OCI-LY3 (cell line): ENCODE measurements at regions not wholly inside any gene's neighbourhood (a gene's known extent, or its start where the extent isn't known, plus 50 kb on each side); places are given as distances from the start of the nearest gene placed in this dataset.

ENCODE experiments used
- H2AFZ ChIP-seq: fragments of 200-600, 300-600 bp; shearing (Covaris generic); 2 replicates; pipeline ENCODE4 v1.6.0; 2014; ENCODE audit warnings: antibody characterized with exemption, low read depth, low read length
- H3K27ac ChIP-seq: fragments of 200-600, 300-600 bp; sonication (generic); 2 replicates; pipeline ENCODE4 v1.5.1; 2014; ENCODE audit warnings: mild to moderate bottlenecking, low read length, moderate library complexity, mixed read lengths
- H3K27me3 ChIP-seq: fragments of 200-600, 300-600 bp; sonication (generic); 2 replicates; pipeline ENCODE4 v1.6.1; 2014; ENCODE audit warnings: low read depth, low read length, mixed read lengths
- H3K36me3 ChIP-seq: fragments of 200-600, 300-600 bp; sonication (generic); replicated peaks from 2 replicates; pipeline ENCODE3; 2014; ENCODE audit warnings: low read depth, low read length, mixed read lengths
- H3K4me1 ChIP-seq: fragments of 300-600, 200-600 bp; sonication (generic); 2 replicates; pipeline ENCODE4 v1.6.1; 2014; ENCODE audit warnings: low read length, mixed read lengths
- H3K4me2 ChIP-seq: fragments of 200-600, 300-600 bp; sonication (generic); 2 replicates; pipeline ENCODE4 v1.6.1; 2014; ENCODE audit warnings: low read length, mixed read lengths
- H3K4me3 ChIP-seq: fragments of 300-600, 200-600 bp; sonication (generic); 2 replicates; pipeline ENCODE4 v1.5.1; 2014; ENCODE audit warnings: antibody characterized with exemption, mild to moderate bottlenecking, low read length, moderate library complexity
- H3K79me2 ChIP-seq: fragments of 300-600, 200-600 bp; shearing (Covaris generic); 2 replicates; pipeline ENCODE4 v1.6.1; 2014; ENCODE audit warnings: mild to moderate bottlenecking, low read length, mixed read lengths
- H3K9ac ChIP-seq: fragments of 300-600, 200-600 bp; shearing (Covaris generic); 2 replicates; pipeline ENCODE4 v1.6.0; 2014; ENCODE audit warnings: mild to moderate bottlenecking, low read length, moderate library complexity
- H3K9me3 ChIP-seq: fragments of 200-600, 300-600 bp; shearing (Covaris generic); 2 replicates; pipeline ENCODE4 v1.6.1; 2014; ENCODE audit warnings: low read length, mixed read lengths; ENCODE audit not compliant: insufficient read depth
- H4K20me1 ChIP-seq: fragments of 200-600, 300-600 bp; sonication (generic); 2 replicates; pipeline ENCODE4 v1.6.1; 2016; ENCODE audit warnings: low read length, mixed read lengths; ENCODE audit not compliant: insufficient read depth
- EZH2phosphoT487 ChIP-seq: fragments of 200-600 bp; shearing (Covaris generic); IDR thresholded peaks from 2 replicates; pipeline ENCODE4 v1.6.1; 2018; ENCODE audit warnings: antibody characterized with exemption, mixed run types, low read depth
- TF ChIP-seq, protein P1 (sequence below): fragments of 200-600, 300-600 bp; sonication (generic); IDR thresholded peaks from 2 replicates; pipeline ENCODE4 v1.5.1; 2014; ENCODE audit warnings: antibody characterized with exemption, low read length, low read depth

DNA sequence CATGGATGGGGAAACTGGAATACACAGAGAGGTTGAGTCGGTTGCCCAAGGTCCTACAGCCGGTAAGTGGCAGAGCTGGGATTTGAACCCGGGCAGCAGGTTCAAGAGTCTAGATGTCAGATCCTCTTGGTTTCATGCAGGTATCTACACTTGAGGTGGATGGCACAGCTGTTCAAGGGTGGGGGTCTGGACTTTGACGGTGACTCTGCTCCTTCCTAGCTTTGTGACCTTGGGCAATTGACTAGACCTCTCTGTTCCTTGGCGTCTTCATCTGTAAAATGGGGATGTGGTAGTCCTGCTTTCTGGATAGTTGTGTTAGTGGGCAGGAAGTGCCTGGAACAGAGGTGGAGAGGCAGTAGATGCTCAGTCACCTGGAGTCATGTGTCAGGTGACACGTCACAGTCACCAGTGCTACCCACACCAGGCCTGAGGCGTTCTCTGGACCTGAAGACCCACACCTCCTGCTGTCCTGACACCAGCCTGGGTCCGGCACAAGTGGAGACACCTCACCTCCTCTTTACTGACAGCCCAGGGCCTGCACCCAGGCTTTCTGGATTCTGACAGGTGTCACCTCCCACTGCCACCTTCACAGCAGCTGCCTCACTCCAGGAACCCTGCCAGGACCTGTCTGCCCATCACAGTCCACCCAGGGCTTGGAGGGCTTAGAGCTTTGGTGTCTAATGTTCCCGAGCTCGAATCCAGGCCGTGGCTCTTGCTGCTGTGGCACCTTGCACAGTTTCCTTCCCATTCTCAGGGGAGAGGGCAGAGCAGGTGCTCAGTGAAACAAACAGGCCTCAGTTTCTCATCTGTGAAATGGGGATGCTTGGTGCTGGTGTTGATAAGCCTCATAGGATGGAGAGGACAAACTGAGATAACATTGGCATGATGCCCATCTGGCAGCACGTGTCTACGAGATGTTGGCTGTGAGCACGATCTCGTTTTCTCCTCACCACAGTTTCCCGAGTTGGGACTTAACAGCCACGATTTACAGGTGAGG lies 83.2 kb upstream of the RUNX3 start:
- Histone ChIP-seq H3K4me1 (peaks cover 8% of the 10 kb centered on the region), H3K4me3 (no peak overlapping the region), H3K79me2 (no peaks in the 10 kb centered on the region), H3K4me2 (no peak overlapping the region), H3K27me3 (no peaks in the 10 kb centered on the region), H2AFZ (no peak overlapping the region), H3K9me3 (no peaks in the 10 kb centered on the region), H3K36me3 (no peaks in the 10 kb centered on the region), H3K27ac (no peak overlapping the region), H4K20me1 (no peaks in the 10 kb centered on the region), H3K9ac (no peak overlapping the region)
- TF ChIP-seq, protein P1, sequence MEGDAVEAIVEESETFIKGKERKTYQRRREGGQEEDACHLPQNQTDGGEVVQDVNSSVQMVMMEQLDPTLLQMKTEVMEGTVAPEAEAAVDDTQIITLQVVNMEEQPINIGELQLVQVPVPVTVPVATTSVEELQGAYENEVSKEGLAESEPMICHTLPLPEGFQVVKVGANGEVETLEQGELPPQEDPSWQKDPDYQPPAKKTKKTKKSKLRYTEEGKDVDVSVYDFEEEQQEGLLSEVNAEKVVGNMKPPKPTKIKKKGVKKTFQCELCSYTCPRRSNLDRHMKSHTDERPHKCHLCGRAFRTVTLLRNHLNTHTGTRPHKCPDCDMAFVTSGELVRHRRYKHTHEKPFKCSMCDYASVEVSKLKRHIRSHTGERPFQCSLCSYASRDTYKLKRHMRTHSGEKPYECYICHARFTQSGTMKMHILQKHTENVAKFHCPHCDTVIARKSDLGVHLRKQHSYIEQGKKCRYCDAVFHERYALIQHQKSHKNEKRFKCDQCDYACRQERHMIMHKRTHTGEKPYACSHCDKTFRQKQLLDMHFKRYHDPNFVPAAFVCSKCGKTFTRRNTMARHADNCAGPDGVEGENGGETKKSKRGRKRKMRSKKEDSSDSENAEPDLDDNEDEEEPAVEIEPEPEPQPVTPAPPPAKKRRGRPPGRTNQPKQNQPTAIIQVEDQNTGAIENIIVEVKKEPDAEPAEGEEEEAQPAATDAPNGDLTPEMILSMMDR = no peak
- TF ChIP-seq EZH2phosphoT487 = no peak

- no peaks in the 10 kb centered on the region for H4K20me1 ChIP-seq
- no peak for TF ChIP-seq EZH2phosphoT487
- TF ChIP-seq, protein P1 = no peak
- H3K9me3 ChIP-seq = no peaks in the 10 kb centered on the region
- H3K27me3 ChIP-seq = peaks cover under 1% of the 10 kb centered on the region; the same call in 1 of the 2 replicates
- H3K79me2 ChIP-seq = no peaks in the 10 kb centered on the region
- H2AFZ ChIP-seq = no peak overlapping the region
- no peak overlapping the region for H3K27ac ChIP-seq
- H3K4me2 ChIP-seq = no peak overlapping the region
- H3K36me3 ChIP-seq = no peaks in the 10 kb centered on the region
- no peaks in the 10 kb centered on the region for H3K4me1 ChIP-seq
- H3K9ac ChIP-seq = no peak overlapping the region
- H3K4me3 ChIP-seq = no peak overlapping the region
These were observed 82.0 kb upstream of the RUNX3 start for GRCh38 chr1:25011943-25012638.

- TF ChIP-seq, protein P1 = no peak
- TF ChIP-seq EZH2phosphoT487 = no peak
- no peak overlapping the region for H2AFZ ChIP-seq
- H4K20me1 ChIP-seq = no peaks in the 10 kb centered on the region
- no peaks in the 10 kb centered on the region for H3K9me3 ChIP-seq
- no peaks in the 10 kb centered on the region for H3K4me1 ChIP-seq
- H3K4me3 ChIP-seq = no peak overlapping the region
- H3K36me3 ChIP-seq = no peaks in the 10 kb centered on the region
- no peaks in the 10 kb centered on the region for H3K79me2 ChIP-seq
- no peak overlapping the region for H3K9ac ChIP-seq
- H3K27ac ChIP-seq = no peak overlapping the region
- H3K27me3 ChIP-seq = peaks cover 5% of the 10 kb centered on the region; the same call in 1 of the 2 replicates
- H3K4me2 ChIP-seq = no peak overlapping the region
These were observed 81.2 kb upstream of the RUNX3 start for GRCh38 chr1:25011275-25011674.

DNA sequence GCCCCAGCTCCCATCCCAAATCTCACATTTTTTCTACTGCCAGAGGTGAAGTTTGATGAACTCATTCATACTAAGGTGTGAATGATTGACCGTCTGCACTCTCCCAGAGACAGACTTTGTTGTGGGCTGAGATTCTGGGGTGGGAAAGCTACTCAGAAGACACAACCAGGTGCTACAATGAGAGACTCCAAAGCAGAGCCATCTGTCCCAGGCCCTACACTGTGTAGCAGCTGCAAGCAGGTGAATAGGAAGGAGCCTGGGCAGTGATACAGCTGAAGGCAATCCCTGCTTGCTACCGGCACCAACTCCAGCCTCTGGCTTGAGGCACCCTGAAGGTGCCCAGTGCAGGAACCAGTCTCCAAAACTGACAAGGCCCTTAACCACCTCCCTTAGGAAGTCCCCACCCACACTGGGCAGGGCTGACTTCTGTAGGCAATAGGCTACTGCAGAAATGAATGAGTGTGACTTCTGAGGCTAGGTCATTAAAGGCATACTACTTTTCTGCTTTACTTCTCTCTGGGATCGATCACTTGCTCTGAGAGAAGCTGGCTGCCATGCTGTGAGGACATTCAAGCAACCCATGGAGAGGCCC lies 79.7 kb upstream of the RUNX3 start:
- H2AFZ ChIP-seq = no peak overlapping the region
- H3K4me3 ChIP-seq = no peak overlapping the region
- H3K27me3 ChIP-seq = peaks cover 5% of the 10 kb centered on the region; the same call in 1 of the 2 replicates
- no peak overlapping the region for H3K9ac ChIP-seq
- no peaks in the 10 kb centered on the region for H3K36me3 ChIP-seq
- no peaks in the 10 kb centered on the region for H3K9me3 ChIP-seq
- no peaks in the 10 kb centered on the region for H3K4me1 ChIP-seq
- no peaks in the 10 kb centered on the region for H4K20me1 ChIP-seq
- TF ChIP-seq, protein P1 = no peak
- TF ChIP-seq EZH2phosphoT487 = no peak
- no peak overlapping the region for H3K4me2 ChIP-seq
- H3K79me2 ChIP-seq = no peaks in the 10 kb centered on the region
- H3K27ac ChIP-seq = no peak overlapping the region
